NCI-H2171 treated with DMSO at 0.1 percent for 48 hours (cell line): ENCODE measurements at regions not wholly inside any gene's neighbourhood (a gene's known extent, or its start where the extent isn't known, plus 50 kb on each side); places are given as distances from the start of the nearest gene placed in this dataset.
"Not testable (repeated sequence)": the region's sequence is repeated elsewhere in the genome, so short reads cannot be mapped to it uniquely, and the experiment has no call there.

ENCODE experiments used
- DNase-seq: peaks from one replicate; lab custom pipeline; 2025; lab: John Stamatoyannopoulos, UW

GRCh38 chr6:51152594-51152993 is 333.9 kb downstream of the TFAP2B start:
- no peak for DNase-seq

GRCh38 chr6:51153109-51153508 is 334.4 kb downstream of the TFAP2B start:
- DNase-seq = no peak

- DNase-seq = not testable (repeated sequence)
Observed at GRCh38 chr6:51154925-51155324, 336.3 kb downstream of the TFAP2B start.

GRCh38 chr6:51159260-51159659 is 340.6 kb downstream of the TFAP2B start:
- not testable (repeated sequence) for DNase-seq

GRCh38 chr6:51161752-51162151 is 343.1 kb downstream of the TFAP2B start:
- no peak for DNase-seq

GRCh38 chr6:51163843-51164529 is 345.3 kb downstream of the TFAP2B start:
- DNase-seq = no peak

- no peak for DNase-seq
Observed at GRCh38 chr6:51166914-51167313, 348.2 kb downstream of the TFAP2B start.

- no peak for DNase-seq
Observed at GRCh38 chr6:51167468-51167867, 348.8 kb downstream of the TFAP2B start.

GRCh38 chr6:51182827-51183226 is 364.2 kb downstream of the TFAP2B start:
- no peak for DNase-seq

- DNase-seq = no peak
Observed at GRCh38 chr6:51184046-51184445, 365.4 kb downstream of the TFAP2B start.

GRCh38 chr6:51193163-51193562 is 374.5 kb downstream of the TFAP2B start:
- not testable (repeated sequence) for DNase-seq

- no peak for DNase-seq
Observed at GRCh38 chr6:51199105-51199552, 380.5 kb downstream of the TFAP2B start.

GRCh38 chr6:51199733-51200260 is 381.1 kb downstream of the TFAP2B start:
- no peak for DNase-seq

- no peak for DNase-seq
Observed at GRCh38 chr6:51200676-51201075, 382.0 kb downstream of the TFAP2B start.

- not testable (repeated sequence) for DNase-seq
Observed at GRCh38 chr6:51202653-51203052, 384.0 kb downstream of the TFAP2B start.

- DNase-seq = no peak
Observed at GRCh38 chr6:51203504-51203903, 384.8 kb downstream of the TFAP2B start.

GRCh38 chr6:51206686-51207085 is 388.0 kb downstream of the TFAP2B start:
- not testable (repeated sequence) for DNase-seq

GRCh38 chr6:51209651-51210050 is 391.0 kb downstream of the TFAP2B start:
- DNase-seq = no peak

GRCh38 chr6:51213811-51214210 is 395.1 kb downstream of the TFAP2B start:
- DNase-seq = no peak

- DNase-seq = no peak
Observed at GRCh38 chr6:51214442-51214841, 395.8 kb downstream of the TFAP2B start.

GRCh38 chr6:51218181-51218580 is 399.5 kb downstream of the TFAP2B start:
- DNase-seq = no peak

- DNase-seq = not testable (repeated sequence)
Observed at GRCh38 chr6:51224580-51225240, 406.0 kb downstream of the TFAP2B start.

GRCh38 chr6:51241376-51241775 is 422.7 kb downstream of the TFAP2B start:
- no peak for DNase-seq
